ENCODE measurements at regions not wholly inside any gene's neighbourhood (a gene's known extent, or its start where the extent isn't known, plus 50 kb on each side); places are given as distances from the start of the nearest gene placed in this dataset.

- Mint-ChIP-seq H3K9me3 (peaks cover 80 to 100% of the 10 kb centered on the region in 2 experiments), H3K36me3 (ENCODE audit: insufficient read depth in 1 of 3, low read depth in 3 of 3) (peaks cover 14 to 24% (median 24%) of the 10 kb centered on the region in 3 experiments; a peak in 6 of 7 replicates), H3K27ac (no peak overlapping the region), H3K4me3 (no peak overlapping the region), H3K27me3 (ENCODE audit: low read depth) (peaks cover 5% of the 10 kb centered on the region), H3K4me1 (no peaks in the 10 kb centered on the region)
- H3K14ac ChIP-seq (ENCODE audit: insufficient read depth, low read length) = no peak overlapping the region; the same call in 1 of the 2 replicates
- no peak overlapping the region for H2BK15ac ChIP-seq (ENCODE audit: low read depth, low read length)
- H3K27me3 ChIP-seq (ENCODE audit: insufficient read depth, low read length) = no peaks in the 10 kb centered on the region
- H3K4me2 ChIP-seq (ENCODE audit: insufficient read depth, insufficient read length, low read length) = no peak overlapping the region
- no peak overlapping the region for H3T11ph ChIP-seq (ENCODE audit: low read length)
- WGBS (ENCODE audit: extremely low coverage, insufficient read length, low lambda C conversion rate) = no CpG with 5 or more reads among the region's 8 CpGs
- H2AFZ ChIP-seq (ENCODE audit: low read length) = no peak overlapping the region
- H4K20me1 ChIP-seq (ENCODE audit: control insufficient read depth, insufficient read depth, insufficient read length) = no peaks in the 10 kb centered on the region
- no peak overlapping the region; the same call in 1 of the 2 replicates for H3K4ac ChIP-seq (ENCODE audit: low read depth, low read length)
- H3K56ac ChIP-seq (ENCODE audit: insufficient read length, low read depth, low read length) = no peak overlapping the region
- TF ChIP-seq CTCF (conservative IDR thresholded peaks at IDR 0.05) = no peak
- no peak overlapping the region for H4K91ac ChIP-seq (ENCODE audit: insufficient read length, low read depth, low read length)
- no peak overlapping the region for H4K8ac ChIP-seq (replicated peaks; ENCODE audit: insufficient read length, low read depth, low read length)
- DNase-seq = no peak
- H3K18ac ChIP-seq (ENCODE audit: insufficient read length, low read depth, low read length) = no peak overlapping the region
- no peak overlapping the region for H2BK5ac ChIP-seq (ENCODE audit: insufficient read length, low read length)
- no peaks in the 10 kb centered on the region for H3K79me2 ChIP-seq (ENCODE audit: insufficient read depth, low read length)
- H2BK12ac ChIP-seq (ENCODE audit: insufficient read length, low read depth, low read length) = no peak overlapping the region
- no peaks in the 10 kb centered on the region for H3K79me1 ChIP-seq (ENCODE audit: insufficient read depth, low read depth, low read length, poor library complexity, severe bottlenecking)
- no peak overlapping the region for H4K5ac ChIP-seq (ENCODE audit: insufficient read length, low read depth, low read length)
- peaks cover 23% of the 10 kb centered on the region for H3K9me3 ChIP-seq (ENCODE audit: control insufficient read depth, low read depth, low read length)
- no peak overlapping the region for H3K23ac ChIP-seq (ENCODE audit: insufficient read length, low read depth, low read length)
- no peak overlapping the region for H3K27ac ChIP-seq (ENCODE audit: insufficient read length, low read depth, low read length)
- H3K9ac ChIP-seq (ENCODE audit: extremely low read depth, insufficient read length, low read length) = no peak overlapping the region
- no peaks in the 10 kb centered on the region for H3K4me1 ChIP-seq (ENCODE audit: insufficient read depth, low read length)
- no peak overlapping the region for H2BK20ac ChIP-seq (ENCODE audit: low read depth, low read length, poor library complexity, severe bottlenecking)
- no peaks in the 10 kb centered on the region for H3K23me2 ChIP-seq (ENCODE audit: insufficient read length, low read depth, low read length, poor library complexity, severe bottlenecking)
- no peak overlapping the region for H2AK5ac ChIP-seq (ENCODE audit: insufficient read length, low read length)
- no peak overlapping the region for H2BK120ac ChIP-seq (ENCODE audit: low read depth, low read length, poor library complexity, severe bottlenecking)
Observed at GRCh38 chr2:88811681-88812080, 120.2 kb downstream of the RPIA start.
